ENCODE measurements at regions not wholly inside any gene's neighbourhood (a gene's known extent, or its start where the extent isn't known, plus 50 kb on each side); places are given as distances from the start of the nearest gene placed in this dataset.

DNA sequence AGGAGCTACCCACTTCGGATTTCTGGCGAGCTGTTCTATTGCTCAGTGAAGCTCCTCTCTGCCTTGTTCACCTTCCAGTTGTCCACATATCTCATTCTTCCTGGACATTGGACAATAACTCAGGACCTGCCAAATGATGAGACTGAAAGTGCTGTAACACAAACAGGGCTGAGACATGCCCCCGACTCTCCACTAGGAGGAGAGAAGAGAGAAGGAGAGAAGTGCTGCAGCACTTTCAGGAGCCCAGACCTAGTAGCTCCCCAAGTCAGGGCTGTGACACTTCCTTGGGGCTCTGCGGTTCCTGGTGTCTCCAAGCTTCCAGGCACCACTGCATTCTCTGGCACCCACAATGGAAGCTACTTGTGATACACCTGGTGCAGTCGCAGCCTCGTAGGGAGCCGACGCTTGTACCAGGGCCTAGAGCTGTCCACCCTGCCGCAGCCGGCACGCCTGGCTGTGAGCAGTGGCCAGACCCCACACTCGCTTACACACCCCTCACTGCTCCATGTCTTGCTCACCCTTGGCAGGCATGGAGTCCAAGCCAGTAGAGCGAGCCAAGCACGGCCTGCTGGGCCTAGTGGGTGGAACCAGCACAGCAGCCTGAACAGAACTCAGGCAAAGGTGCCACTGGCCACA, 234.9 kb downstream of the TECRL start:
- no peak for DNase-seq
- no peaks in the 10 kb centered on the region for H3K36me3 ChIP-seq
- intact Hi-C loops (cut with DNase I; ENCODE audit: low total_unique reads) (no loop called here), in situ Hi-C loops (cut with MboI; ENCODE audit: low pct_ligation_motif_present in 1 of 4, low pct_unique_long_range_greater_than_20kb in 1 of 4, low sequenced_read_pairs in 3 of 4) (loop anchor here in 3 of 4 donors (25.0 kb wide), 2 partner anchors 338 to 363 kb away; no protein-coding TSS in a partner anchor)
- H3K4me1 ChIP-seq = no peaks in the 10 kb centered on the region
- whole genome bisulfite sequencing, 2 donors (ENCODE audit: low coverage in 1 of 2) = 87% methylated on average over 14 of the region's 14 CpGs; no CpG with 5 or more reads in 1 of the 2 donors
- H3K9me3 ChIP-seq = no peaks in the 10 kb centered on the region
- no peak overlapping the region for H3K4me3 ChIP-seq
- H3K27ac ChIP-seq = no peak overlapping the region
- no peak for TF ChIP-seq POLR2A (IDR thresholded peaks at IDR 0.05)
- TF ChIP-seq EP300 (IDR thresholded peaks at IDR 0.05; ENCODE audit: low read depth) = no peak
- no peak for TF ChIP-seq POLR2AphosphoS5 (IDR thresholded peaks at IDR 0.05)
- TF ChIP-seq, protein P1, sequence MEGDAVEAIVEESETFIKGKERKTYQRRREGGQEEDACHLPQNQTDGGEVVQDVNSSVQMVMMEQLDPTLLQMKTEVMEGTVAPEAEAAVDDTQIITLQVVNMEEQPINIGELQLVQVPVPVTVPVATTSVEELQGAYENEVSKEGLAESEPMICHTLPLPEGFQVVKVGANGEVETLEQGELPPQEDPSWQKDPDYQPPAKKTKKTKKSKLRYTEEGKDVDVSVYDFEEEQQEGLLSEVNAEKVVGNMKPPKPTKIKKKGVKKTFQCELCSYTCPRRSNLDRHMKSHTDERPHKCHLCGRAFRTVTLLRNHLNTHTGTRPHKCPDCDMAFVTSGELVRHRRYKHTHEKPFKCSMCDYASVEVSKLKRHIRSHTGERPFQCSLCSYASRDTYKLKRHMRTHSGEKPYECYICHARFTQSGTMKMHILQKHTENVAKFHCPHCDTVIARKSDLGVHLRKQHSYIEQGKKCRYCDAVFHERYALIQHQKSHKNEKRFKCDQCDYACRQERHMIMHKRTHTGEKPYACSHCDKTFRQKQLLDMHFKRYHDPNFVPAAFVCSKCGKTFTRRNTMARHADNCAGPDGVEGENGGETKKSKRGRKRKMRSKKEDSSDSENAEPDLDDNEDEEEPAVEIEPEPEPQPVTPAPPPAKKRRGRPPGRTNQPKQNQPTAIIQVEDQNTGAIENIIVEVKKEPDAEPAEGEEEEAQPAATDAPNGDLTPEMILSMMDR (IDR thresholded peaks at IDR 0.05) = no peak
- no peaks in the 10 kb centered on the region for H3K27me3 ChIP-seq

DNA sequence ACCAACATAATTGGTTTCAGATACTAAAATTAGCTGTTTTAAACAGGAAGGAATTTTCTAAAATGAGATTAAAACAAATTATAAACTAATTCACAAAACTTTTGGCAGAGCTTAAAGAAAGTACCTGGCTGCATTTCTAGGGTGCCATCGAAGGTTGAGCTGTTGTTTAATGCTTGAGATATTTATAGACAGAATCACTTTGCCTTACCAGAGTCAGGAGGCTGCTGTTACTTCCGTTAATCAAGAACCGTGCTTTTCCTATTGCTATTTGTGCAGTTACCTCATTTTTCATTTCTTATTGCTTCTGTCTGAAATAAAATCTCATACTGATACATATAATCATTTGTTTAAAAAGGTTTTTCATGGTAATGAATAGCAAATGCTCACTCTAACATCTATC, 242.9 kb downstream of the TECRL start:
- H3K4me3 ChIP-seq = no peak overlapping the region
- TF ChIP-seq POLR2AphosphoS5 (IDR thresholded peaks at IDR 0.05) (no peak), POLR2A (IDR thresholded peaks at IDR 0.05) (no peak), EP300 (IDR thresholded peaks at IDR 0.05; ENCODE audit: low read depth) (no peak)
- TF ChIP-seq, protein P1 (IDR thresholded peaks at IDR 0.05) = no peak
- WGBS, 2 donors (ENCODE audit: low coverage in 1 of 2) = 49 to 52% methylated on average over 3 of the region's 3 CpGs
- H3K27me3 ChIP-seq = no peaks in the 10 kb centered on the region
- no peaks in the 10 kb centered on the region for H3K36me3 ChIP-seq
- in situ Hi-C loops (cut with MboI; ENCODE audit: low pct_ligation_motif_present in 1 of 4, low pct_unique_long_range_greater_than_20kb in 1 of 4, low sequenced_read_pairs in 3 of 4) (loop anchor here (10.0 to 25.0 kb wide), 3 partner anchors 346 to 371 kb away; no protein-coding TSS in a partner anchor), intact Hi-C loops (cut with DNase I; ENCODE audit: low total_unique reads) (no loop called here)
- H3K9me3 ChIP-seq = no peaks in the 10 kb centered on the region
- no peaks in the 10 kb centered on the region for H3K4me1 ChIP-seq
- no peak overlapping the region for H3K27ac ChIP-seq
- DNase-seq = no peak

DNA sequence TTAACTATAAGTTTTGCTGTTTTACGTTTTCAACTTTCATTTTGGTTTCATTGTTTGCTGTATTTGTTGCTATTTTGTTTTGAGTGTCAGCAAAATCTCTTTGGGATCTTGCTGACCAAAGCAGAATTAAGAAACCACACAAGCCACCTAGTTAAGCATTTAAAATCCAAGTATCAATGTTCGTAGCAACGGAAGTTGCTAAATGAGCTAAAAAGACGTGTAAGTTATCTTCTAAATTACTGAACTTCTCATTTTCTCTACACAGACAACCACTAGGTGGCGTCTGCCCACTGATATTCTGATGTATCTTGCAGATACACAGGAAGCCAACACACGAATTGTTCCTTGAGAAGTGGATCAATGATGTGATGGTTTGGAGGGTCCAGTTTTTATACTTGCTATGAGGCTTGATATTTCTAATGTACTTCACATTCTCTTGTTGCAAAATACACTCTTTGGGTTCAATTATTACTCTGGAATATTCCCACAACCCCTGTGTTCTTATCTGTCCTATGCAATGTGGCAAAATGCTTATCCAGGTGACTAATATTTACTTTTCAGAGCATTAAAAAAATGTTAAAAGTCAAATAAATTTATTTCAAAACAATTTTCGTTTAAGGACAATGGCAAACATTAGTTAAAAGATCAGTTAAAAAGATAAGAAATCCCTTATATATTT, 250.5 kb downstream of the TECRL start:
- no peaks in the 10 kb centered on the region for H3K27me3 ChIP-seq
- no peaks in the 10 kb centered on the region for H3K9me3 ChIP-seq
- intact Hi-C loops (cut with DNase I; ENCODE audit: low total_unique reads) = loop anchor here (5.0 kb wide), 1 partner anchor 384 kb away; no protein-coding TSS in a partner anchor
- no peaks in the 10 kb centered on the region for H3K36me3 ChIP-seq
- TF ChIP-seq POLR2A (IDR thresholded peaks at IDR 0.05) (no peak), EP300 (IDR thresholded peaks at IDR 0.05; ENCODE audit: low read depth) (no peak), POLR2AphosphoS5 (IDR thresholded peaks at IDR 0.05) (no peak)
- TF ChIP-seq, protein P1 (IDR thresholded peaks at IDR 0.05) = peak; percentile 44 to 73 (median 71)
- no peaks in the 10 kb centered on the region for H3K4me1 ChIP-seq
- H3K4me3 ChIP-seq = peak overlapping the region in 1 of 4 donors; percentile 30
- 6 to 7% methylated on average over 5 to 7 of the region's 7 CpGs for WGBS, 2 donors (ENCODE audit: low coverage in 1 of 2)
- peak; percentile 29 for DNase-seq
- no peak overlapping the region for H3K27ac ChIP-seq
- in situ Hi-C loops (cut with MboI; ENCODE audit: low pct_ligation_motif_present in 1 of 4, low pct_unique_long_range_greater_than_20kb in 1 of 4, low sequenced_read_pairs in 3 of 4) = loop anchor here in 3 of 4 donors (25.0 kb wide), 2 partner anchors 354 to 379 kb away; no protein-coding TSS in a partner anchor

DNA sequence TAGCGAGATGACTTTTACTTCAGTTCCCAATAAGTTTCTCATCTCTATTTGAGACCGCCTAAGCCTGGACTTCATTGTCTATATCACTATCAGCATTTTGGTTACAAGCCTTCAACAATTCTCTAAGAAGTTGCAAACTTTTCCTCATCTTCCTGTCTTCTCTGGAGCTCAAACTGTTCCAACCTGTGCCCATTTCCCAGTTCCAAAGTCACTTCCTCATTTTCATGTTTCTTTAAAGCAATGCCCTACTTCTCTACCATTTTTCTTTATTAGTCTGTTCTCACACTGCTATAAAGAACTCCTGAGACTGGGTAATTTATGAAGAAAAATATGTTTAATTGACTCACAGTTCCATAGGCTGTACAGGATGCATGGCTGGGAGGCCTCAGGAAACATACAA, 251.9 kb downstream of the TECRL start:
- no peaks in the 10 kb centered on the region for H3K9me3 ChIP-seq
- TF ChIP-seq POLR2A (IDR thresholded peaks at IDR 0.05) = no peak
- TF ChIP-seq EP300 (IDR thresholded peaks at IDR 0.05; ENCODE audit: low read depth) = no peak
- TF ChIP-seq, protein P1 (IDR thresholded peaks at IDR 0.05) = no peak
- TF ChIP-seq POLR2AphosphoS5 (IDR thresholded peaks at IDR 0.05) = no peak
- H3K4me3 ChIP-seq = no peak overlapping the region
- H3K27me3 ChIP-seq = no peaks in the 10 kb centered on the region
- no peak for DNase-seq
- intact Hi-C loops (cut with DNase I; ENCODE audit: low total_unique reads) = loop anchor here (5.0 kb wide), 1 partner anchor 385 kb away; no protein-coding TSS in a partner anchor
- WGBS, 2 donors (ENCODE audit: low coverage in 1 of 2) = 80 to 93% methylated on average over 2 of the region's 2 CpGs
- H3K4me1 ChIP-seq = no peaks in the 10 kb centered on the region
- in situ Hi-C loops (cut with MboI; ENCODE audit: low pct_ligation_motif_present in 1 of 4, low pct_unique_long_range_greater_than_20kb in 1 of 4, low sequenced_read_pairs in 3 of 4) = loop anchor here in 3 of 4 donors (25.0 kb wide), 2 partner anchors 355 to 380 kb away; no protein-coding TSS in a partner anchor
- H3K27ac ChIP-seq = no peak overlapping the region
- H3K36me3 ChIP-seq = no peaks in the 10 kb centered on the region
